Testis (tissue), 2 donors: ENCODE measurements at regions not wholly inside any gene's neighbourhood (a gene's known extent, or its start where the extent isn't known, plus 50 kb on each side); places are given as distances from the start of the nearest gene placed in this dataset.

Source experiments
- CTCF ChIP-seq, 3 experiments: fragments of 450-650 bp in 2 of 3; fragments of 200-600 bp in 1 of 3; sonication (generic) in 1 of 3; IDR thresholded peaks; one replicate each; pipeline ENCODE4 v1.5.1; 2016 to 2019; ENCODE audit warnings: antibody characterized with exemption in 3 of 3, mild to moderate bottlenecking in 2 of 3, moderate library complexity in 1 of 3
- POLR2A ChIP-seq: fragments of 450-650 bp; IDR thresholded peaks from one replicate; pipeline ENCODE4 v1.6.1; 2017; ENCODE audit warnings: antibody characterized with exemption, mild to moderate bottlenecking, moderate library complexity

GRCh38 chr2:199583676-199584075, 125.9 kb upstream of the SATB2 start:
- no peak for TF ChIP-seq CTCF (IDR thresholded peaks at IDR 0.05)
- TF ChIP-seq POLR2A: no peak
